ENCODE measurements at regions not wholly inside any gene's neighbourhood (a gene's known extent, or its start where the extent isn't known, plus 50 kb on each side); places are given as distances from the start of the nearest gene placed in this dataset.
"Not testable (repeated sequence)": the region's sequence is repeated elsewhere in the genome, so short reads cannot be mapped to it uniquely, and the experiment has no call there.

DNA sequence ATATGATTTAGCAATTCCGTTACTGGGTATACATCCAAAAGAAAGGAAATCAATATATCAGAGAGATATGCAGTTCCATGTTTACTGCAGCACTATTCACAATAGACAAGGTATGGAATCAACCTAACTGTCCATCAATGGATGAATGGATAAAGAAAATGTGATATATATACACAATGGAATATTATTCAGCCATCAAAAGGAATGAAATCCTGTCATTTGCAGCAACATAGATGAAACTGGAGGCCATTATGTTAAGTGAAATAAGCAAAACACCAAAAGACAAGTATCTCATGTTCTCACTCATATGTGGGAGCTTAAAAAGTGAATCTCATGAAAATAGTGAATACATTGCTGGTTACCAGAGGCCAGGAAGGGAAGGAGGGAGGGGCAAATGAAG is 390.8 kb downstream of the ZFHX3 start:
- ATAC-seq: no peak

DNA sequence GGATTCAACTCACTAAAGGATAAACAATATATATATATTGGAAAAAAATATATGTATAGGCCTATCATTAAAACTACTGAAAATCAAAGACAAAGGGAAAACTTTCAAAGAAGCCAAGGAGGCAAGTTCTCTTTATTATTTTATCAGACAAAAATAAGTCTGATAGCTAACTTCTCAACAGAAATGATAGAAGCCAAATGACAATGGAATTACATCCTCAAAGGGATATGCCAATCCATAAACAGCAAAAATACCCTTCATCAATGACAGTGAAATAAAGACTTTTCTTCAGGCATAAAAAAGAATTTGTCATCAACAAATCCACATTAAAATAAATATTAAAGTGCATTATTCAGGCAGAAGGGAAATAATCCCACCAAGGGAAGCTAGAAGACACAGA is 393.4 kb downstream of the ZFHX3 start:
- no peak for ATAC-seq

DNA sequence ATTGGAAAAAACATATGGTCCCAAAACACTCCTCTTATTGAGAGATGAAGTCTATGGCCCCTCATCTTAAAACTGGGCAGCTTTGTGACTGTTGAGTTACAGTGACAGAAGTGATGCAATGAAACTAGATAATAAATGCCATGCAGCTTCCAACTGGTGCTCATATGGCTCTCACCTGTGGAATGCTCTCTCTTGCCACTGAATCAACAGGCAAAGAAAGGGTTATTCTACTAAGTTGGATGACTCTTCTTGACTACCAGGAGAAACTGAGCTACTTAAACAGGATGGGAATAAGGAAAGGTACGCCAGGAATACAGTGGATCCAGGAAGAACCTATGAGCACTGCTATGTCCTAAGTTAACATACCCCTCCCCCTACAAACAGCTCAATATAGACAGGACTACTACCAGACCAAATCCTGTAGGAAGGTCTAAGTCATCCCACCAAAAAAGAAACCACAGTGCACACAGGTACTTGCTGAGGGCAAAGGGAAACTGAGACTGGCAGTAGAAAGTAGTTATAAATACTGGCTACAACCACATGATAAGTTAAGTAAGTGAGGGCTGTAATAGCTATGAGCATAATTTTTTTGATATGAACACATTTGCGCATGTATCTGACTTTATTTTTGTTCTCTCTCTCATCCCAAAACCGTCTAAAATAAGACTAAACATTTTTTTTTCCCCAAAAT is 398.5 kb downstream of the ZFHX3 start:
- no peak for ATAC-seq

DNA sequence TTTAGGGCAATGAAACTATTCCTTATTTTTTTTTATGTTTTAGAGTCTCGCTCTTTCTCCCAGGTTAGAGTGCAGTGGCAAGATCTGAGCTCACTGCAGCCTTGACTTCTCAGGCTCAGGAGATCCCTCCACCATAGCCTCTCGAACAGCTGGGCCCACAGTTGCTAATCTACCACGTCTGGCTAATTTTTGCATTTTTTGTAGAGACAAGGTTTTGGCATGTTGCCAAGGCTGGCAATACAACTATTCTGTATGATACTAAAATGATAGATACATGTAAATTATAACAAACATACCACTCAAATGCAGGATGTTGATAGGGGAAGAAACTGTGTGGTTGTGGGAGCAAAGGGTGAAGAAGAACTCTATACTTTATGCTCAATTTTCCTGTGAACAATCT is 401.3 kb downstream of the ZFHX3 start:
- ATAC-seq: no peak

DNA sequence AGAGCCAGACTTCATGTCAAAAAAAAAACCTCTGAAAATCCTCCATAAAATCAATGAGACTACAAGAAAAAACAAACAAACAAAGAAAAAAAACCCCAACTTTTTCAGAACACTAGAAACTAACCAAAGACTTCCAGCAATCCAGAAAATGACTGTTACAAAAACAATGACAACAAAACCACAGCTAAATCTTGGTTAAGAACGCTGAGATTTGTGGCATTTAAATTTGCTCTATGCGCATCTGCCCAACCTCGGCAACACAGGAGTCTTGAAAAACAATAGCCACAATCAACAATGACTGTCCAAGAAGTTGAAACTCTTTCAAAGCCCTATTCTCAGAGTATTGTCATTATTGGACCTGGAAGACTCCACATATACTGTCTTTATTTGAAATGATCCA is 402.4 kb downstream of the ZFHX3 start:
- no peak for ATAC-seq

DNA sequence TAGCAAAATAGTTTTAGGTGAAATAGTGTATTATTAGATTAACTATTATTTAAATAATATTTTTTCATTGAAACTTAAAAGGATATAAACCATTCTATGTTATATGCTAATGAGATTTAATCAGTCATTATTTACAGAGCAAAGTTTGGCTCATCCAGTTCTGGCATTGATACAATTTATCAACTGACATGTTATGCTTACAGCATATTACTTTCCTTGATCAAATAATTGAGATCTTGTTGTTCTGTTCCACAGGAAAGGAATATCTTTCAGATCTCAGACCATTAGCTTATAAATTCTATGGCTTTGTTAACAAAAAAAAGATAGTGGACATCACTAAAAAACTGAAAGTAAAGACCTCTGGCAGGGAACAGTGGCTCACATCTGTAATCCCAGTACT is 403.0 kb downstream of the ZFHX3 start:
- no peak for ATAC-seq

DNA sequence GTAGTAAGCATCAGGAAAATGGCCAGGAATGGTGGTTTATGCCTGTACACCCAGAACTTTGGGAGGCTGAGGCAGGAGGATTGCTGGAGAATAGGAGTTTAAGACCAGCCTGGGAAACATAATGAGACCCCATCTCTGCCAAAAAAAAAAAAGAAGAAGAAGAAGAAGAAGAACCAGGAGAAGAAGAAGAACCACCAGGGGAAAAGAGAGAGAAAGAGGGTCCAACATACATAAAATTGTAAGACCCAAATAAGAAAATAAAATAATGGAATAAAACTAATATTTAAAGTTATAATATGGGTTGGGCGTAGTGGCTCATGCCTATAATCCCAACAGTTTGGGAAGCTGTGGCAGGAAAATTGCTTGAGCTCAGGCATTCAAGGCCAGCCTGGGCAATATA is 408.4 kb downstream of the ZFHX3 start:
- no peak for ATAC-seq

DNA sequence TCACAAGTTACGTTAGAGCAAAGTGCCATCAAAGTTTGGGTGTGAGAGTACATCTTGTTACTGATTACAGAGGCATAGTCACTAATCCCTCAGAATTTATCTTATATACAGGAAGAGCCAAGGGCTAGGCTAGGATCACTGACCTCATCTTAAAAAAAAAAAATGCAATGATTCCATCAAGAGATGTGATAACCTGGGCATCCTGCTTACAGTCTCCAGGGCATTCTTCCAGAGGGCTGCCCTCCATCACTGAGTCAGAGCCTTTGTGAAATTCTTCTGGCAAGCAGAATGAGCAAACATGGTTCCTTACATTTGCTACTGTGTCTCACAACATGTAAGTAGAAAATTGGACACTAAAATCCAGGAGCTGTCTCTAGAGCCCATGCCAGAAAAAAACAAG is 410.6 kb downstream of the ZFHX3 start:
- ATAC-seq: no peak

DNA sequence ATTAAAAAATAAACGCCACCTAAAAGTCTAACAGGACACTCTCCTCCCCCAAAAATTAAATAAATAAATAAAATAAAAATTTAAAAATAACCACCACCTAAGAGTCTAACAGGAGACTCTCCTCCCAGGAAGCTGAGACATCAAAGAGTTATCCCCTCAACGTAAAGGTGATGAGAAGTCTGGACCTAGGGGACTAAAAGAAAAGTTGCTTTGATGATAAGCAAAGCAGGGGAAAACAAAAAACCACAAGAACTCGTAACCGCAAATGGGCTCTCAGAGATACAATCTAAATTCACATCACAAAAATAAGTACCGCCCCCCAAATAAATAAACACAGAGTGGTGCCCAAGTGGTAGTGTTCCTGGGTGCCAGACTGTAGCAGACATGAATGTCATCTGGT is 412.2 kb downstream of the ZFHX3 start:
- ATAC-seq: no peak

DNA sequence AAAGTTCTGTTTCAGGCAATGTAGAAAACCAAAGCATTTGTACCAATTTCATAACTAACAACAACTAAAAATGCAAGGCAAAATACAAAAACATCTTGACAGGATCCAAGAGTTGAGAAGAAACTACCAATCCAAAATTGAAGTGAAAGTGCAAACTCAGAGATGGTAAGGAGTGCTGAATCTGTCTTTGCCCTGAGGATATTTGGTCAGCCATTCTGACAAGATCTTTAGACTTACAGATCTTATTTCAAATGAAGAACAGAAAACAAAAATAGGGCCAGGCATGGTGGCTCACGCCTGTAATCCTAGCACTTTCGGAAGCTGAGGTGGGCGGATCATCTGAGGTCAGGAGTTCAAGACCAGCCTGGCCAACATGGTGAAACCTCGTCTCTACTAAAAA is 412.8 kb downstream of the ZFHX3 start:
- no peak for ATAC-seq

DNA sequence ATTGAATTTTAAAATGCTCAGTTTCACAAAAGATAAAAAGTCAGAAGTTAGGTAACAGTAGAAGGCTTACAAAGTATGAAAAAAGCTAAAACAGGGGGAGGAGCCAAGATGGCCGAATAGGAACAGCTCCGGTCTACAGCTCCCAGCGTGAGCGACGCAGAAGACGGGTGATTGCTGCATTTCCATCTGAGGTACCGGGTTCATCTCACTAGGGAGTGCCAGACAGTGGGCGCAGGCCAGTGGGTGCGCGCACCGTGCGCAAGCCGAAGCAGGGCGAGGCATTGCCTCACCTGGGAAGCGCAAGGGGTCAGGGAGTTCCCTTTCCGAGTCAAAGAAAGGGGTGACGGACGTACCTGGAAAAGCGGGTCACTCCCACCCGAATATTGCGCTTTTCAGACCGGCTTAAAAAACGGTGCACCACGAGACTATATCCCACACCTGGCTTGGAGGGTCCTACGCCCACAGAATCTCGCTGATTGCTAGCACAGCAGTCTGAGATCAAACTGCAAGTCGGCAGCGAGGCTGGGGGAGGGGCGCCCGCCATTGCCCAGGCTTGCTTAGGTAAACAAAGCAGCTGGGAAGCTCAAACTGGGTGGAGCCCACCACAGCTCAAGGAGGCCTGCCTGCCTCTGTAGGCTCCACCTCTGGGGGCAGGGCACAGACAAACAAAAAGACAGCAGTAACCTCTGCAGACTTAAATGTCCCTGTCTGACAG is 420.6 kb downstream of the ZFHX3 start:
- not testable (repeated sequence) for ATAC-seq

DNA sequence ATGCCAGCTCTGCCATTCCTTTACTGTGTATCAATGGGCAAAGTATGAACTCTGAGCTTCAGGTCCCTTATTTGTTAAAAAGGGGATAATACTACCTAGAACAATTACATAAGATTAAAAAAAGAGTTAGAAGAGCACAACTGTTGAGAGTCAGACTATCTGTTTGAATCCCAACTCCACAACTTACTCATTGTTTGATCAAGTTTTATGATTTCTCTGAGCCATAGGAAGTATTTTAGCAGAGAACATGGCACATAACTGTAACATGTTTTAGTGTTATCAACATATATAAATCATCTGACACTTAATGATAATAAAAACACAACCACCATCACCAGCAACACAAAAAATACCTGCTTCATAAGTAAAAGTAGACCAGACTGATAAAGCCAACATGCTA is 421.3 kb downstream of the ZFHX3 start:
- ATAC-seq: no peak

DNA sequence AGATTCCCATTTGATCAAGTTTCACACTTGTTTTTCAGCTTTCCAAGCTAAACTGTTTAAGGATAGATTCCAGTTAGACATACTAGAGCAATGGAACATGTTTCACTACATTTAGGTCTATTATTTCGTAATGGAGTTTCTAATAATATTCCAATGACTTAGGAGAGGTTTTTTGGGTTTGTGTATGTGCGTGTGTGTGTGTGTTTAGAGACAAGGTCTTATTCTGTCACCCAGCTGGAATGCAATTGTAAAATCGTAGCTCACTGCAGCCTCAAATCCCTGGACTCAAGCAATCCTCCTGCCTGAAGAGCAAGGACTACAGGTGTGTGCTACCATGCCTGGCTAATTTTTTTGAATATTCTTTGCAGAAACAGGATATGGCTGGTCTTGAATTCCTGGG is 426.3 kb downstream of the ZFHX3 start:
- no peak for ATAC-seq

DNA sequence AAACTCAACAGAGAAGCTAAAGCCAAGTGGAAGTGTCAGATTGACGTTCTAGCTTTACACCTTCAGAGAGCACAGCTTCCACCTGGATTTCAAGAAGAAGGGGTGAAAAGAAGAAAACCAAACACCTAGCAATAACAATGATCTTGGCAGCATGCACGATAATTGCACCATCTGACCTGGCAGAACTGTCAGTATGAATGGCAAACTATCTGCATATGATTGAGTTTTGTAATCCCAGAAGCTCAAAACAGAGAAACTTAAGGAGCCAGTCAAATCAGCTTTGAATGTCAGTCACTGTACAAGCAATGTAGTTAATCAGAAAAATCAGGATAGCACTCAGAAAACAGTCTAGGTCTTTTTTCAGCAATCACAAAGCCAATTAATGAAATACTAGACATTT is 427.1 kb downstream of the ZFHX3 start:
- ATAC-seq: no peak

DNA sequence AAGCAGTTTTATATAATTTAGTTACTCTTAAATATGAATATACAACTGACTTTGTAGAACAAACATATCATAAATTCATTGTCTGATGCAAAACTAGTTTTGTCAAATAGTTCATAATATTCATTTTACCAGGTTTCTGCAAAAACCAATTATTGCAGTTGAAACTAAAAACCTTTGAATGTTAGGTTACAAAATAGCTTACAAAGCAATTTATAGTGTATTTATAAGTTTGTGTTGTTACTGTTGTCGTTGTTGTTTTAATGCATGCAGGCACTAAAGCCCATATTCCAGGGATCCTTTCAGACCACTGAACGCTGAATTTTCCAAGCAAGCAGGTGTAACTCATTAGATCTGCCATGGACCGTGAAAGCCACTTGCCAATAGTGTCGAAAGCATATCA is 427.6 kb downstream of the ZFHX3 start:
- no peak for ATAC-seq

DNA sequence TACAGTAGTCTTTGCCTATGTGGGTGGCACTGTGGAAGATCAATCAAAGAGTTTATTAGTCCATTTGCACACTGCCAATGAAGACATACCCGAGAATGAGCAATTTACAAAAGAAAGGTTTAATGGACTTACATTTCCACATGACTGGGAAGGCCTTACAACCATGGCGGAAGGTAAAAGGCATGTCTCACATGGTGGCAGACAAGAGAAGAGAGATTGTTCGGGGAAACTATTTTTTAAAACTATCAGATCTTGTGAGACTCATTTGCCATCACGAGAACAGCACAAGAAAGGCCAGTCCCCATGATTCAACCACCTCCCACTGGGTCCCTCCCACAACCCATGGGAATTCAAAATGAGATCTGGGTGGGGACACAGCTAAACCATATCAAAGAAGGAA is 432.1 kb downstream of the ZFHX3 start:
- ATAC-seq: no peak

DNA sequence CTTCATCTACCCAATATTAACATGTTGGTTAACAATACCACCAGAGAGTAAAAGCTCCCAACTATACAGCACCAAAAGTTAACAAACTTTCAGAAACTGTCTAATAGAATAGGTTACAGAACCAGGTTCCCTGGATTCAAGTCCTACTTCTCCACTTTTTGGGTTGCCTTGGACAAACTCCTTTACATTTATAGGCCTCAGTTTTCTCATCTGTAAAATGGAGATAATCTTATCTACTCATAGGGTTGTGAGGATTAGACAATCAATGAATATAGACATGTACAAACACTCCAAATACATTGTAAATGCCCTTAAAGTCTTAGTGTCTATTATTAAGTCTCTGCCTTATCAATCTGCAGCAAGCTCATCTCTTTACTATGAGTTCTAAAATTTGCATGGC is 435.2 kb downstream of the ZFHX3 start:
- no peak for ATAC-seq

DNA sequence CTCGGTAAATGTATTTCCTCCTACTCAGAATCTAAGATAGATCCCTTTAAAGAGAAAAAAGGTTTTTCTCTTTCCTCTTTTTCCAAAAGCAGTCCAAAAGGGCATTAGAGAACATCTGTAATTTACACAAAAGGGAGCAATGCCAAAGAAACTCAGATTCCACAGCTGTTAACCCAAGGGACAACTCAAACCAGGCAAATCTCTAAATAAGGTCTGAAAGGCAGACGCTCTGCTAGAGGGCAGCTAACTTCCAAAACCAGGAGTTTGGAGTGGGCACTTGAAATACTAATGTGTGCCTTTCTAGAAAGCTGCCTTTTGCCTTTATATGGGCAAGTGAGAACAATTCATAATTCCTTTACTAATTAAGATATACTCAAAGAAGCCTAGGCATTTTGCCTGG is 435.7 kb downstream of the ZFHX3 start:
- ATAC-seq: no peak

DNA sequence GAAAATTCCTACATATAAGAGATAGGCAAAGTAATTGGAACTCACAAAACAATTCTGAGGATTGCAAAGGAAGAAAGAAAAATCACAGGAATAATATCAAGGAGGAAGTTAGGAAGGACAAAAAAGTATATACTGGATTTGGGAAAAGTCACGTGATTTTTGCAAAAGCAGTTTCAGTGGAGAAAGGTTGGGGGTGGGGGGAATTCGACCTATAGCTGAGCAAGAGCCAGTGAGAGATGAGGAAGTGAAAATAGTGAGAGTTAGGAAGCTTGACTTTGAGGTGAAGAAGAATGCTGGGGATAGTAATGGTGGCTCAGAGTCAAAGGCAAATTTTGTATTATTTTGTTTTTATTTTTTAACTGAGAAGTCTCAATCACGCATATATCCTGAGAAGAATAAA is 438.0 kb upstream of the PMFBP1 start:
- ATAC-seq: no peak

DNA sequence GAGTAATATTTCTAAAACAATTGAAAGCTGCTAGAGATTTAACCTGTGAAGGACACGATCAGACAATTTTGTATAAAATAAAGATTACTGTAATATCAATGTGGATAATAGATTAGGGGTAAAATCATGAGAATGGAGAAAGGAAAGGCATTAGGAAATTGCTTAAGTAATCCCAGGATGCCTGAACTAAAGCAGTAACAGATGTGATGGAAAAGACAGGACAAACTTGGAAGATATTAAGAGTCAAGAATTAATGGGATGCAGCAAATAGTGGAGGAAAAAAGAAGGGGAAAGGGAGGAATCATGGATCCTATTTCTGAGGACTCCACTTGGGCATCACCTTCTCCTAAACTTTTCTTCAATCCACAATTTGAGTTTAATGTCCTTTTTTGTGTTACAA is 437.1 kb upstream of the PMFBP1 start:
- ATAC-seq: no peak

DNA sequence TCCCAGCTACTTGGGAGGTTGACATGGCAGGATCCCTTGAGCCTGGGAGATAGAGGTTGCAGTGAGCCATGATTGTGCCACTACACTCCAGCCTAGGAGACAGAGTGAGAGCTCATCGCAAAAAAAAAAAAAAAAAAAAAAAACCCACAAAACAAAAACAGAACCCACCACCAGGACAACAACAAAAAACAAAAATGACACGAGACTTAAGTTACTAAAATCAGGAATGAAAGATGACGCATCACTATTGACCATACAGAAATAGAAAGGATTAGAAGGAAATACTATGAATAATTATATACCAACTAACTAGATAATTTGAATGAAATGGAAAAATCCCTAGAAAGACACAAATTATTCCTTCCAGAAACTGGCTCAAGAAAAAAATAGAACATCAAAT is 432.4 kb upstream of the PMFBP1 start:
- ATAC-seq: no peak

DNA sequence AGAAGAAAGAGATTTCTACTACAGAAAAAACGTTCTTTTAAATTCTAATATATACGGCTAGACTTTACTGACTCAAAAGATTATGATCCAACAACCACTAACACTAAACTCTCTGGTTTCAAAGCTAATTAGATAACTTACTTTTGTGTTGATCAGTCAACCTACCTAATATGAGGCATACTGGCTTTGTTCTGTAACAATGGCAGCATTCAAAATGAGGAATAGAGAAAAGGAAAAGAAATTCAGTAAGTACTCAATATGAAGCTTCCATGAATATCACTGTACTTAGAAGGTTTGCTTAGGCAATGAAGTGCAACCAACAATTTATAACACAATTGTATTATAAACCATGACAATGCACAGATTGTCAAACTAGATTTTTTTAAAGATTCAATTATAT is 430.5 kb upstream of the PMFBP1 start:
- ATAC-seq: no peak

DNA sequence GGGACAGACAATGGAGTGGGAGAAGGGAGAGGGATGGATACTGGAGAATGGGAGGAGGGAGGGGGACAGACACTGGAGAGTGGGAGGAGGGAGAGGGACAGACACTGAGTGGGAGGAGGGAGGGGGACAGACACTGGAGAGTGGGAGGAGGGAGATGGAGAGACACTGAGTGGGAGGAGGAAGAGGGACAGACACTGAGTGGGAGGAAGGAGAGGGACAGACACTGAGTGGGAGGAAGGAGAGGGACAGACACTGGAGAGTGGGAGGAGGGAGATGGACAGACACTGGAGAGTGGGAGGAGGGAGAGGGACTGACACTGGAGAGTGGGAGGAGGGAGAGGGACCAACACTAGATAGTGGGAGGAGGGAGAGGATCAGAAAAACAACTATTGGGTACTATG is 426.7 kb upstream of the PMFBP1 start:
- ATAC-seq: no peak

DNA sequence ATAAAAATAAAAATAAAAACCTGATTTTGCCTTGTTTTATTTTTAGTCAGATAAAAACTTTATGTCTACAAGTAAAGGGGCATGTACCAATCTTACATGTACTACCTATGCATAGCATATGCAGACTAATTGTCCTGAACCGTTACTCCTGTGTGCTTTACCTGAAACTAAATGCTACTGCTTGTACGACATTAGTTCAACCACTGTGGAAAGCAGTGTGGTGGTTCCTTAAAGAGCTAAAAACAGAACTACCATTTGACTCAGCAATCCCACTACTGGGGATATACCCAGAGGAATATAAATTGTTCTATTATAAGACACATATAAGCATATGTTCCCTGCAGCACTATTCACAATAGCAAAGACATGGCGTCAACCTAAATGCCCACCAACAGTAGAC is 426.0 kb upstream of the PMFBP1 start:
- no peak for ATAC-seq

DNA sequence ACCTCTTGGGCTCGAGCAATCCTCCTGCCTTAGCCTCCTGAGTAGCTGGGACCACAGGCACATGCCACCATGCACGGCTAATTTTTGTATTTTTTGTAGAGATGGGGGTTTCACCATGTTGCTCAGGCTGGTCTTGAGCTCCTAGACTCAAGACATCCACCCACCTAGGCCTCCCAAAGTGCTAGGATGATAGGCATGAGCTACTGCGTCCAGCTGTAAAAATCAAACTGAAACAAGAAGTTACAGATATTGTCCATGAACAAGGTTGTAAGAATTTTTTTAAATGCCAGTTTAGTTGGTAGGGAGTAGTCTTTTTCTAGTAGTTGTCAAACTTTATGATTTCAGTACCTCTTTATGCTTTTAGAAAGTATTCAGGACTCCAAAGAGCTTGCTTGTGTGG is 424.4 kb upstream of the PMFBP1 start:
- no peak for ATAC-seq

Data from activated CD4-positive, CD25-positive, alpha-beta regulatory T cell treated with anti-CD3 and anti-CD28 coated beads, Interleukin-2, amount 50 U/mL, for 24 hours (primary cell).